Osteoblast (primary cell): ENCODE measurements at regions not wholly inside any gene's neighbourhood (a gene's known extent, or its start where the extent isn't known, plus 50 kb on each side); places are given as distances from the start of the nearest gene placed in this dataset.

ENCODE experiments used
- DNase-seq: peaks from one replicate; pipeline ENCODE4 v3.0.0; 2011; ENCODE audit warnings: low spot score, mixed read lengths; ENCODE audit not compliant: insufficient read length; ENCODE audit errors: missing footprints
- H2AFZ ChIP-seq: 2 replicates; pipeline ENCODE4 v1.6.0; 2011; ENCODE audit warnings: mild to moderate bottlenecking, low read length
- H3K27ac ChIP-seq: 2 replicates; pipeline ENCODE4 v1.5.1; 2011; ENCODE audit warnings: mild to moderate bottlenecking, low read depth, low read length, moderate library complexity
- H3K27me3 ChIP-seq: 2 replicates; pipeline ENCODE4 v1.6.0; 2012; ENCODE audit warnings: mild to moderate bottlenecking, control low read depth, inconsistent platforms, low read length, moderate library complexity; ENCODE audit not compliant: insufficient read depth
- H3K36me3 ChIP-seq: 2 replicates; pipeline ENCODE4 v1.5.1; 2011; ENCODE audit warnings: mild to moderate bottlenecking, low read length, control low read depth, moderate library complexity; ENCODE audit not compliant: insufficient read depth
- H3K4me1 ChIP-seq: 2 replicates; pipeline ENCODE4 v1.5.1; 2011; ENCODE audit warnings: mild to moderate bottlenecking, low read length, control low read depth, moderate library complexity; ENCODE audit not compliant: insufficient read depth
- H3K4me2 ChIP-seq: 2 replicates; pipeline ENCODE4 v1.6.0; 2011; ENCODE audit warnings: mild to moderate bottlenecking, low read length; ENCODE audit not compliant: insufficient read depth
- H3K4me3 ChIP-seq: fragments of 200-600 bp; sonication (generic); 3 replicates; pipeline ENCODE4 v1.5.1; 2012; ENCODE audit warnings: mild to moderate bottlenecking, low read length, inconsistent platforms; ENCODE audit not compliant: insufficient read depth
- H3K79me2 ChIP-seq: 2 replicates; pipeline ENCODE4 v1.6.0; 2012; ENCODE audit warnings: mild to moderate bottlenecking, low read length, control low read depth, inconsistent platforms; ENCODE audit not compliant: insufficient read depth
- H3K9me3 ChIP-seq: 2 replicates; pipeline ENCODE4 v1.5.1; 2011; ENCODE audit warnings: low read depth, low read length, control low read depth
- H4K20me1 ChIP-seq: 2 replicates; pipeline ENCODE4 v1.6.0; 2012; ENCODE audit warnings: mild to moderate bottlenecking, low read length, control low read depth; ENCODE audit not compliant: insufficient read depth
- TF ChIP-seq, protein P1 (sequence below): IDR thresholded peaks from 2 replicates; pipeline ENCODE4 v1.5.1; 2011; ENCODE audit warnings: mild to moderate bottlenecking, low read depth, low read length, moderate library complexity; ENCODE audit errors: extremely low read depth

DNA sequence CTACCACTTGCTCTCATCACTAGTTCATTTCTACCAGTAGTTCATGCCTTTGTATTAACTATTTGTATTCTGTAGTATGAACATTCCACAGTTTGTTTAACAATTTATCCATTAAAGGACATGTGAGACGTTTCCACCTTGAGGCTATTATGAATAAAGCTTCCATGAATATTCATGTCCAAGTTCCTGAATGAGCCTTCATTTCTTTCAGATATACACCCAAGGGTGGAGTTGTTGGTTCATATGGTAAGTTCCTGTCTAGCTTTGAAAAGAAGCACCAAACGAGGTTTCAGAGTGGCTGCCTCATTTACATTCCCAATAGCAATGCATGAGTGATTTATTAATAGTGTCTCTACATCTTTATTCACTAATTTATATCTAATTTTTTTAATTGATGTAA, 407.8 kb upstream of the C16orf82 start:
- H4K20me1 ChIP-seq: no peaks in the 10 kb centered on the region
- no peak overlapping the region for H3K4me2 ChIP-seq
- no peak overlapping the region for H2AFZ ChIP-seq
- H3K9me3 ChIP-seq: no peaks in the 10 kb centered on the region
- H3K27me3 ChIP-seq: no peaks in the 10 kb centered on the region
- TF ChIP-seq, protein P1, sequence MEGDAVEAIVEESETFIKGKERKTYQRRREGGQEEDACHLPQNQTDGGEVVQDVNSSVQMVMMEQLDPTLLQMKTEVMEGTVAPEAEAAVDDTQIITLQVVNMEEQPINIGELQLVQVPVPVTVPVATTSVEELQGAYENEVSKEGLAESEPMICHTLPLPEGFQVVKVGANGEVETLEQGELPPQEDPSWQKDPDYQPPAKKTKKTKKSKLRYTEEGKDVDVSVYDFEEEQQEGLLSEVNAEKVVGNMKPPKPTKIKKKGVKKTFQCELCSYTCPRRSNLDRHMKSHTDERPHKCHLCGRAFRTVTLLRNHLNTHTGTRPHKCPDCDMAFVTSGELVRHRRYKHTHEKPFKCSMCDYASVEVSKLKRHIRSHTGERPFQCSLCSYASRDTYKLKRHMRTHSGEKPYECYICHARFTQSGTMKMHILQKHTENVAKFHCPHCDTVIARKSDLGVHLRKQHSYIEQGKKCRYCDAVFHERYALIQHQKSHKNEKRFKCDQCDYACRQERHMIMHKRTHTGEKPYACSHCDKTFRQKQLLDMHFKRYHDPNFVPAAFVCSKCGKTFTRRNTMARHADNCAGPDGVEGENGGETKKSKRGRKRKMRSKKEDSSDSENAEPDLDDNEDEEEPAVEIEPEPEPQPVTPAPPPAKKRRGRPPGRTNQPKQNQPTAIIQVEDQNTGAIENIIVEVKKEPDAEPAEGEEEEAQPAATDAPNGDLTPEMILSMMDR: no peak
- H3K4me1 ChIP-seq: no peaks in the 10 kb centered on the region
- H3K4me3 ChIP-seq: no peak overlapping the region
- no peaks in the 10 kb centered on the region for H3K36me3 ChIP-seq
- no peaks in the 10 kb centered on the region for H3K79me2 ChIP-seq
- no peak for DNase-seq
- no peak overlapping the region for H3K27ac ChIP-seq

DNA sequence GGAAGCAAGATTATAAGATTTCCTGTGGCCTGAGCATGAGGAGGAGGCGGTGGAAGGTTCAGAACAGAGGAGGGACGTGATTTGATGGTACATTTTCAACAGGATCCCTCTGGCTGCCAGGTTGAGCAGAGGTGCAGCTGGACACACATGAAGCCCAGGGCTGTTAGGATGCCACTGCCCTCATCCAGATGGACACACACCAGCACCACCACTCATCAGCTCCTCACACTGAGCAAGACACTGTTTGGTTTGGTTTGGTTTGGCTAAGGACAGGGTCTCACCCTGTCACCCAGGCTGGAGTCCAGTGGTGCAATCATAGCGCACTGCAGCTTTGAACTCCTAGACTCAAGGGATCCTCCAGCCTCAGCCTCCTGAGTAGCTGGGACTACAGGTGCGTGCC, 402.6 kb upstream of the C16orf82 start:
- Histone ChIP-seq H3K27me3 (no peaks in the 10 kb centered on the region), H3K4me1 (no peaks in the 10 kb centered on the region), H3K27ac (no peak overlapping the region), H3K36me3 (no peaks in the 10 kb centered on the region), H3K9me3 (no peaks in the 10 kb centered on the region), H3K4me2 (no peak overlapping the region), H2AFZ (no peak overlapping the region), H4K20me1 (no peaks in the 10 kb centered on the region), H3K4me3 (no peak overlapping the region), H3K79me2 (no peaks in the 10 kb centered on the region)
- no peak for DNase-seq
- TF ChIP-seq, protein P1: no peak

DNA sequence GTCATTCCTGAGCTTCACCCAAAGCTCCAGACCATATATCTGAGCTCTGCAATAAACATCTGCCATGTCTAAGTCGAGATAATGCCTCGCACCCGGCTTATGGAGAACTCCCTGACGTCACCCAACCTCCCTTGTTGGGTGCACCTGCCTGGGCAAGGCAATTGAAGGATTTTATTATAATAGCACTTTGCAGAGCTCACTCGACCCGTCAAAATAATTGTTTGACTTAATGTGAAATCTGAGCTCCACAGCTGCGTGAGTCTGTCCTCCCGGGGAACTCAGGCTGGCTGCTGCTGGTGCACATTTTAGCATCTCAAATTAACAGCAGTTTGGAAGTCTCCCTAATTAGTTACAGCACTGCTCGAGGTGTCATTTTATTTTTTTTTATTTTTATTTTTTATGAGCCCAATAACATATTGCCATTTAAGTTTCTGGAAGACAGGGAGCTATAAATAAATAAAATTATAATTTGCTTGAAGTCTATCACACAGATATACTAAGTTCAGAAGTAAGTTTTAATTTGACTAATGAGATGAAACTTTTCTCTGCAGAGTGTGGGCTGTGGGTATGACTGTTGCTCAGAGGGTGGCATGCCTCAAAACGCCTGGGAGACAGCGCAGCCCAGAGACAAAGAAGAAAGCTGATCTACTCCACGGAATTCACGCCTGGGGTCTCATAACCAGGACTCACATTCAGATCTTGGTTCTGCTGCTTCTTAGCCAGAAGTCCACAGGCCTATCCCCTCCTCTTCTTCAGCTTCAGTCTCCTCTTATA, 401.4 kb upstream of the C16orf82 start:
- Histone ChIP-seq H2AFZ (no peak overlapping the region), H3K36me3 (no peaks in the 10 kb centered on the region), H3K4me3 (no peak overlapping the region), H3K9me3 (no peaks in the 10 kb centered on the region), H3K4me1 (no peaks in the 10 kb centered on the region), H3K27me3 (no peaks in the 10 kb centered on the region), H3K4me2 (no peak overlapping the region), H4K20me1 (no peaks in the 10 kb centered on the region), H3K79me2 (no peaks in the 10 kb centered on the region), H3K27ac (no peak overlapping the region)
- TF ChIP-seq, protein P1: no peak
- DNase-seq: no peak

DNA sequence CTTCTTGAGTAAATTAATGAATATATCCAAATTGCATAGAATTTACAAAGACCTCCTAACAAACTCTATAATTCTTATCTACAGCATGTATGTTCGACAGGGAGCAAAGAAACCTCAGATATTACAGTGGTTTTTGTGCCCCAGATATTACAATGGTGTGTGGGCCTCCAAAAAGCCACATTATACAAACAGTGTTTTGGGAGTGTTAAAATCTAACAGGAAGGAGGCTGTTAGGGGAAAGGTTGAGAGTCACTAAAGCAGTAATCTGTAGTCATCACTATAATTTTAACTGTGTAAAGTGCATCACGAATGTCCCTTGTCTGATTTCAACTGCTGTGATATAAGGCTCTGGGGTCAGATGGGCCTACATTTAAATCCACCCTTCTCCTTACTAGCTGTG, 400.2 kb upstream of the C16orf82 start:
- Histone ChIP-seq H4K20me1 (no peaks in the 10 kb centered on the region), H3K4me3 (no peak overlapping the region), H2AFZ (no peak overlapping the region), H3K9me3 (no peaks in the 10 kb centered on the region), H3K4me2 (no peak overlapping the region), H3K79me2 (no peaks in the 10 kb centered on the region), H3K36me3 (no peaks in the 10 kb centered on the region), H3K27ac (no peak overlapping the region), H3K4me1 (no peaks in the 10 kb centered on the region), H3K27me3 (no peaks in the 10 kb centered on the region)
- DNase-seq: no peak
- TF ChIP-seq, protein P1: no peak
